Stimulated activated CD4-positive, alpha-beta T cell treated with anti-CD3 and anti-CD28 coated beads, Interleukin-15, amount 100 ng/mL, for 24 hours (primary cell): ENCODE measurements at regions not wholly inside any gene's neighbourhood (a gene's known extent, or its start where the extent isn't known, plus 50 kb on each side); places are given as distances from the start of the nearest gene placed in this dataset.

Experiments used
- DNase-seq: peaks from one replicate; pipeline ENCODE4 v3.0.0-alpha.2; 2020

DNA sequence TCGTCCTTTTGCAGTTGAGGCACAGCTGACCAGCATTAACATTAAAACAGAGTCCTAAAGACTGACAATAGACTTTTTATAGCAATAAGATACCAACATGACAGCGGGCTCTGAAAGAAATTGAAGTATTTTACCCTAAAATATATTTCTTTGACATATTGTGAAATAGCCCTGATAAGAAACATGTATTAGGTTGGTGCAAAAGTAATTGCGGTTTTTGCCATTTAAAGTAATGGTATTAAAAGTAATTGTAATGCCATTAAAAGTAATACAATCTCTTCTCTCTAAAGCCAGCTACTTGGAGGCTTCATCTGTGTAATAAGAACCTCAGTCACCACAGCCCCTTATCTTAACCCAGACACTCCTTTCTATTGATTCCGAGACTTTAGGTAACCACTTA lies 394.6 kb downstream of the PREX1 start:
- DNase-seq = no peak

DNA sequence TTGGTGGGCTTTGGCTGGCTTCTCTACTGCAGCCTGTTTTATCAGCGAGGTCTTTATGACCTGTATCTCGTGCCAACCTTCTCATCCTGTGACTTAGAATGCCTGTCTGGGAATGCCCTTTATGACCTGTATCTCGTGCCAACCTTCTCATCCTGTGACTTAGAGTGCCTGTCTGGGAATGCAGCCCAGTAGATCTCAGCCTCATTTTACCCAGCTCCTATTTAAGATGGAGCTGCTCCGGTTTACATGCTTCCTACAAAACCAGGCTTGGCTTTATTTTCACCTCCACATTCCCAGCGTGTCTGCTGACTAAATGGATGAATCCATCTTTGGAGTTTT lies 395.3 kb downstream of the PREX1 start:
- no peak for DNase-seq

DNA sequence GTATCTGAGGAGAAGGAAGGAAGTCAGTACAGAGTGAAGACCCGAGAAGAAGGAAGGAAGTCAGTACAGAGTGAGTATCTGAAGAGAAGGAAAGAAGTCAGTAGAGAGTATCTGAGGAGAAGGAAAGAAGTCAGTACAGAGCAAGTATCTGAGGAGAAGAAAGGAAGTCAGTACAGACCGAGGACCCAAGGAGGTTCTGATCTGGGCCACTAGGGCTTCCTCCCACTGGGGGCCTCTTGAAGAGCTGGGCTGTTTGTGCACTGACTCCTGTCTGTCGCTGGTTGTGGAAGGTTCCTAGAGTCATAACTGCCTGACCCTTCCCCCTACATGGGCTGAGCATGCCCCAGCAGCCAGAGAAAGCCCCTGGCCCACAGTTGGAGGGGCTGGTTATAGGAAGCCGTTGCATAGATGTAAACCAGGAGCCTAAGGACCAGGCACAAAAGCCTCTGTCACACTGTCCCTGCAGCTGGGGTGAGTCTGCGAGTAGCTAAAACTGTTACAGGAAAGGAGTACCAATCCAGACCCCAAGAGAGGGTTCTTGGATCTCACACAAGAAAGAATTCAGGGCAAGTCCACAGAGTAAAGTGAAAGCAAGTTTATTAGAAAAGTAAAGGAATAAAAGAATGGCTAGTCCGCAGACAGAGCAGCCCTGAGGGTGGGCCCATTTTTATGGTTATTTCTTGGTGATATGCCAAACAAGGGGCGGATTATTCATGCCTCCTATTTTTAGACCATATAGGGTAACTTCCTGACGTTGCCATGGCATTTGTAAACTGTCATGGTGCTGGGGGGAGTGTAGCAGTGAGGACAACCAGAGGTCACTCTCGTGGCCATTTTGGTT lies 395.9 kb downstream of the PREX1 start:
- DNase-seq = no peak

DNA sequence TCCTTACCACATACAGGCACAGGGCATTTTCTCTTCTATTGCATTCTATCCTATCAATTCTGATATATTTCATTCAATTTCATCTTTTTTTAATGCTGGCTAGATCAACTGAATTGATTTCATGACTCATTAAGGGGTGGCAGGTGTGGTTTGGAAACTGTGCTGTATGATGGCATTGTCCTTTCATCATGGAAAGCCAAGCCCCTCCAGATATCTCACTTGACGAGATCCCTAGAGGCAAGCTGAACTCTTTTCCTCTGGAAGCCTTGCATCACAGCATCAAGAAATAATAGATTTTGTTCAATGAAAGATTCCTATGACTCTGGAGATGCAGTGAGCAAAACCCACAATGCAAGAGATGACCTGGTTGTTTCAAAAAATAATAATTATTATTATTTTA lies 401.2 kb downstream of the PREX1 start:
- DNase-seq = no peak

DNA sequence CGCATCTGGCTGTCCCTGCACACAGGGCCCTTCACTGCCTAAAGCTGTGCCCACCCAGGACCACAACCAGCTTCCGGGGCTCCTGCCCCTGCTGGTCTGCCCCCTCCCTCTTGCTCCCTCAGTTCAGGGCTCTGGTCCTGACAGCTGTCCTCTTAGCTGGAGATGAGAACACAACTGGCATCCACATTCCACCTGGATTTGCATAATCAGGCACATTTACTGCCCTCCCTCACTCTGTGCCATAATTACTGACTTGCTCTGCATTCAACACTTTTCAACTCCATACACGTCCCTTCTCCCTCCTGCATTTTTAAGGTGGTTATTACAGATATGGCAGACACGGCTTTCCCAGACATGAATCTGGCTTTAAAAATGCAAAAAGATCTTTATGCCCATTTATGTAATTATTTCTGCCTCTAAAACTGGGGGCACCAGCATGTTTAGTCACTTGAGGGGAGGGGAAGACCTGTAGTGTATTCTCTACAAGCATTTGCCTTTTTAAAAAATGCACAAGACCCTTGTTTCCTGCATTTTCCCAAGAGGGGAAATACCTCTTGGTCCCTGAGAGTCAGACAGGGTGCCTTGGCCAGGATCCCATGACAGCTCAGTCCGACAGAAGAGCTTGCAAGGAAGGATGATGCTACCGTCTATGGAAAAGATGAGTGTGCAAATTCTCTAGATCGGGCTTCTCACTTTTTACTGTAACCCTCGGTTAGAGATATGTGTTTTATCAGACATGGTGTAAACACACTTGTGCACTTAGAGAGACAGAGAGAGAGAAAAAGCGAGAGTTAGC lies 401.8 kb downstream of the PREX1 start:
- DNase-seq = no peak

DNA sequence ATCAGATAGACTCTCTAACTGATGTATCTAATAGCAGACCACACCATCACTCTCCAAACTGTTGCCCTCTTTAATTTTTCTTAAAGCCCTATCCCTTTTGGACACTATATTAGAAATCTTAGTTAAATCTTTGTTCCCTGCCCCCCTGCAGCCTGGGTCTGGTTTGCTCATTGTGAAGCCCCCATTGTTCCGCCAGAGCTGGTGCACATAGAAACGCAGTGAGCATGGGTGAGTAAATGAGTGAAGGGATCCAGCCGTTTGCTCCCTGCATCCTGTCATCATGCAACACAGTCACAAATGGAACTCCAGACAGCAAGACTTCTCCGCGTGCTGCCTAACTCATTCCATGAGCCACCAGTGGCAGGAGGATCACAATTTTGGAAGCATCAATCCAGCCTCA lies 402.5 kb downstream of the PREX1 start:
- DNase-seq = no peak

DNA sequence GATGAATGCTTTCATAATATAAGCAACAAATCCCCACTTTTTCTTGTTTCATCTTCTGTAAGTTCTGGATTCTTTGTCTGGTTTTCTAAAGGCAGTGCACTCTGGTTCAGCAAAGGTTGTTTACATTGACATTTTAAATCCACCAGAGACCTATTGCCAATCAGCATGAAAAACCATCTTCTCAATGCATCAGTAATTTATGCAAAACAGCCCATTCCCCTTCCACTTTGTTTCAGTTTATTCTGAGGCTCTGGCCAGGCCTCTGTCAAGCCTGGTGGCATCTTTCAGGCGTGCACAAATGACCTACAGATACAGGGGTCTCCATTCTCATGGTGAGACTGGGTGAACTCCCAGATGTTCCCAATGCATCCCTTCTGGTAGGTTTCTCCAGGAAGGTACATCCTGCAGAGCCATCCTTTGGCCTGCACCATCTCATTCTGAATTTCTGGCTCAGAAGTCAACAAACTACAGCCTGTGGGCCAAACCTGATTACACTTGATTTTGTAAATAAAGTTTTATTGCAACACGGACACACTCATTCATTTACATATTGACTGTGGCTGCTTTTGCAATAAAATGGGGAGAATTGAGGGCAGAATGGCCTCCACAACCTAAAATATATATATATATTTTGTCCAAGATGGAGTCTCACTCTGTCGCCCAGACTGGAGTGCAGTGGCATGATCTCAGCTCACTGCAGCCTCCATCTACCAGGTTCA lies 405.4 kb downstream of the PREX1 start:
- no peak for DNase-seq

DNA sequence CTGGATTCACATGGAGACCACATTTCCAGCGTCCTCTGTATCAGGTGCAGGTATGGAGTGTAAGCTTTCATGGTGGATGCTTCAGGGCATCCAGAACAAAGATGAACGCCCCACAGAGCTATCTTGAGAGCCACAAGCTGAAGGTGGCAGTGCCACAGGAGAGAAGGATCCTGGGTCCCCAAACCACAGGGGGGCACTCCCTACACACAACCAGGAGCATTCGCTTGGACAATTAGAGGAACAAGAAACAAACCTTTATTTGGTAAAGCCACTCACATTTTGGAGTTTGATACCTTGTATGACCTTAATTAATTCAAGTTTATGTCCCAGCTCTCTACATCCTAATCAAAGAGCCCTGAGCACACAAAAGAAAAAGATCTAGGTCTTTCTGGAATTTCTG lies 406.3 kb downstream of the PREX1 start:
- DNase-seq = no peak

DNA sequence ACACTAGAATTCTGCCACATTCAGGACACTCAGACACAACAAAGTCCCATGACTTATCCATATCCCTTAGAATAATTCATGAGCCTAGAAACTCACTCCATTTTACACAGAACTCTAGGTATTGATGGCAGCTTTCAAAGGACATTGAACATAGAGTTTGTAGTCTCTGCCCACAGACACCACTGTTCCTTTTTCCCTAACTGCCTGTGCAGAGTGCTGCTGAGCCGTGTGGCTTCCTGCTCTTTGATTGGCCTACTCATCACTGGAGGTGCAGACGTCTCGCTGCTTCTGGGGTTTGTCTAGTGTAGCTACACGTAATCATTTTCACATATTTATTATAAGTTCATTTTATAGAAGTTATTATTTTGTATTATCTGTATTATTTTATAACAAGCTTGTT lies 407.6 kb downstream of the PREX1 start:
- no peak for DNase-seq

DNA sequence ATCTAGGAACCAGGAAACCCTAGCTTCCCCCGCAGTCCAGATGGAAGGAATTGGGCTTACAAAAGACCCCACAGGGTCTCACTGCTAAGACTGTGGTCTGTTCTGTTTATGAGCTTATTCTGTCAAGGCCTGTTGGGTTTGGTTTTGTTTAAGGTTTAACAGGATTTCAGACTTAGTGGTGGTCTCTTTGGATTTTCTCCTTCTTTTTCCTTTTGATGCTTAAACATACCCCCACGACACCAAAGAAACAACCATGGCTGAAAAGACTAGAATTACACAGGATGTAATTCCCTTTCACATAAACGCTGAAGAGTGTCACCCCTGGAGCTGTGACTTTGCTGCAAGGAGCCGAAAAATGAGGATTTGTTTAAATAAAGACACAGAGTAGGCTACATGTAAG lies 408.6 kb downstream of the PREX1 start:
- DNase-seq = no peak

DNA sequence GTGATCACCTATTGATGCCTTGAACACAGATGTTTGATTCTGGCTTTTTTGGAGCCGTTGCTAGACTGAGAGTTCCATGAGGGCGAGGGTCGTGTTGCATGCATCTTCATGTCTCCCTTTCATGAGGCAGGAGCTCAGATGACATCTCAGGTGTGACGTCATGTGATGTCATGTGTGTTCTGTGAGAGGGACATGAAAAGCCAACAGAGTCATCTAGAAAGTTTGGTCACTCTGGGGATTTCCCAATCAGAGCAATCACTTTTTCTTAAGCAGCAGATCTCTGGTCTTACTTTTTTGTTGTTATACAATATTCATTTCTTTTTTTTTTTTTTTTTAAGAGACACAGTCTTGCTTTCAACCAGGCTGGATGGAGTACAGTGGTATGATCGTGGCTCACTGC lies 411.8 kb downstream of the PREX1 start:
- DNase-seq = no peak

DNA sequence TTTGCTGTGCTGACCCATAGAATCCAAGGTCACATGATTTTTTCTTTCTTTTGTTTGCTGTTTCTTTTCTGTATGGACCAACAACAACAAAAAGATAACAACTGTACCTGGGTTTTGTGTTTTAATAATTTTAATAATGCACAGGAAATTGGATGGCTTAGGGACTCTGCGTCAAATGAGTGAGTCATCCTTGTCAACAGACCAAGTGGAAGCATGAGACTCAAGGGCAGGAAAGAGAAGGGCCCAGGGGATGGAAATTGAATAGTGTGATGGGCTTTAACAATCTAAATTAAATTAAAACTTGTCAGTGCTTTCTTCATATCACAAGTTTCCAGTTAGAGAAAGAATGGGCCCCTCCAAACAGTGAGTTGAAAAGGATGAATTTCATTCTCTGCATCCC lies 413.0 kb downstream of the PREX1 start:
- no peak for DNase-seq

DNA sequence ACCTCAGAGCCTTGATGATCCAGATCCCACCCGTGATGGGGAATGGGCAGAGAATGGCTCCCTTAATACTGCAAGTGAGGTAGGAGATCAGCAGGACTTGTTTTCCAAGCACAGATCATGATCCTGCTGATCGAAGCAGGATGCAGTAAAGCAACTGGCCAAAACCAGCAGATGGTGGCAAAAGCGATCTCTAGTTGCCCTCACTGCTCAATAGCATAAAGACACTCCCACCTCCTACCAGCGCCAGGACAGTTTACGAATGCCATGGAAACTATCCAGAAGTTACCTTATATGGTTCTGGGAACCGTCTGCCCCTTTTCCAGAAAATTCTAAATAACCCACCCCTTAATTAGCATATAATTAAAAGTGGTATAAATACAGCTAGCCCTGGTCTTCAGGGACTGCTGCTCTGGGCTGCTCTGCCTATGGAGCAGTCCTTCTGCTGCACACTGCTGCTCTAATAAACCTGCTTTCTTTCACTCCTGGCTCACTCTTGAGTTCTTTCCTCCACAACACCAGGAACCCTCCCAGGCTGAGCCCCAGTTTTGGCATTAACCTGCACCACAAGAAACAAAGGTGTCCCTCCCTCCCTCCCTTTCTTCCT lies 415.8 kb downstream of the PREX1 start:
- no peak for DNase-seq

DNA sequence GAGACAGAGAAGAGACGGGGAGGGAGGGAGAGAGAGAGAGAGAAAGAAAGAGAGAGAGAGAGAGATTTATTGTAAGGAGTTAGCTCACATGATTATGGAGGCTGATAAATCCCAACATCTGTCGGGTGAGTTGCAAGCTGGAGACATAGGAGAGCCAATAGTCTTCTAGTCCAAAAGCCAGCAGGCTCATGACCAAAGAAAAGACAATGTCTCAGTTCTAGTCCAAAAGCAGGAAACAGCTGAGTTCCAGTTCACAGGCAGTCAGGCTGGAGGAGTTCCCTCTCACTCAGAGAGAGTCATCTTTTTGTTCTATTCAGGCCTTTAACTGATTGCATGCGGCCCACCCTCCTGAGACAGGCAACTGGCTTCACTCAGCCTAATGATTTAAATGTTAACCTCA lies 416.6 kb downstream of the PREX1 start:
- DNase-seq = no peak

DNA sequence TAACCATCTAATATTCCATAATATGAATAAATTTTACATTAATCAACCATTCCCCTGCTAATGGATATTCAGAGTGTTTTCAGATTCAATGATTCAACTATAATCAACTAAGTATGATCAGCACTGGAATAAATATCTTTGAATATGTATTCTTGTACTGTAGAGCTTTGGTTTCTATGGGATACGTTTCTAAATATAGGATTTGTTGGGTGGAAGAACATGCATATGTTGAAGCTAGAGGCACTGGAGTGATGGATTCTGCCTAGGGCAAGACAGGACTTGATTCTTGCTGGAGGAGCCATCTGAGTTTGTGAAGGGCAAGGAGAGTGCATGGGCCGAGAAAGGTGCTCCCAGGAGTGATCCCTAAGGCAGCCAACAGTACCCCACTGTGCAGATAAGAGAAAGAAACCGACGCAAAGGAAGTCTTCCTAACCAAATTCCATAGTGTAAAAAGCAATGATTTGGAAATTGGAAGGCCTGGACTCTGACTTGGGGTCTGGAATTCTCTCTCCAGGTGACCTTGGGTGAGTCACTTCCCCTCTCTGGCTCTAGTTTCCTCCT lies 418.7 kb downstream of the PREX1 start:
- DNase-seq = no peak

DNA sequence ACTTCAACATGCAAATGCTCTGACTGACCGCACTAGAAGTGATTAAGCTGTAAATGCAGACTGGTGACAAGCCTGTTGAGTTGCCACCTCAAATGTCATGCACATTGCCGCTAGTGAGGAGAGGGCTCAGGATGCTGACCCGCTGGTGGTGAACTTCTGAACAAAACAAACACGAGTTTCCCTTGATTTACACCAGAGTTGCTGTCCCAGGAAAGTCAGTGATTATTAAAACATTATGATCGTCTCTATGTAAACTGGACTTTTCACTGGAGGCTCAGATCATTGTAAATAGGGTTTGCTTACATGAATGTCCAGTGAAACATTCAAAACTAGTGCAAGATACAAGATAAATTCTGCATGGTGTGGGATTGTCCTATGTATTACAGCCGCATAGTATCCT lies 420.1 kb downstream of the PREX1 start:
- DNase-seq = no peak

DNA sequence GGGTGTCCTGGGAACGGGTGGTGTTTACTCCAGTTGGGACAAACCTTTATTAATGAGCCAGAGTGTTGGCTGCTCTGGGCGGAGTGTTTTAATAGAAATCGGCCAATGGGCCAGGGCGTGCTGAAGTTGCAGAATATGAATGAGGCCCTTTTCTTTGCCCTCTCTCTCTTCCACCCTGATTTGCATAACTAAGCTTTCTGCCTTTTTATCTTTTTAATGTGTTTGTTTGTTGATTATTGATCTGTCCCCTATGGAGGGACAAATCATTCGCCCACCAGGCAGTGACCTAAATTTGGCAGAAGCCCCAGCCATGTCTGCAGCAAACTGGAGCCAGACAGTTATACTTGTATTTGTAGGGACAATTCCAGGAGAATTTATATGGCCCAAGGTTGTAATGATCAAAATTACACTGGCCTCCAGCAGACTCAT lies 420.9 kb downstream of the PREX1 start:
- no peak for DNase-seq

DNA sequence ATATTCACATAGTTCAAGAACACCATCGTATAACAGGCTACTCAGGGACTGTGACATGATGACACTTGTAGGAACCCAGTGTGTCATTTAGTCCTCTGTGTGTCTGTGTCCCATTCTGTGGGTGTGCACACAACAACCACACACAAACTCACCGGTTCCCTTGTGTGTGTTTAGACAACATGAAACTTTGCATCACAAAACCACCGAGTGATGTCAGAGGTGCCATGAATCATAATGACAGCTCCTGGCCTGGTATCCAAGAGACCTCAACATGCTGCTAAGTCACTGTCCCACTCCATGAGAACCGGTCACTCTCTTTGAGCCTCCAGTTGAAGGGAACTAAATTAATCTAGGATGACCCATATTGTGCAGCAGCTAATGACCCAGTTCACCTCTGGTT lies 421.3 kb downstream of the PREX1 start:
- DNase-seq = peak; percentile 29

DNA sequence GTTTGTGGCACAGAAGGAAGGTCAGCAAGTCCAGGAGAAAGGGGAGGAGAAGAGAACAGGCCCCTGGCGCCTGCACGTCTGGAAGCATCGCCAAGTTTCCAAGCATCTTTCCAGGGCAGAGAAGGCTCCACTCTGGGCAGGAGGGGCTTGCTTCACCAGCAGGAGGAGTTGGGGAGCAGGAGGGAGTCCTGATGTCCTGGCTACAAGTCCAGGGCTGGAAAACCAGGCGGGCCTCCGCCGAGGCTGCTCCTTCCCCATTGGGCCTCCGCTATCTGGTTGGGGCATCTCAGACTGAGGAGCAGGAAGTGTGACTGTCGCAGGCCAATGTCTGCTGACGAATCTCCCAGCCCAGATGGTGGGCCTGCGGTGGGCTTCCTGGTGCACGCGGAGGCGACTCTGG lies 421.9 kb downstream of the PREX1 start:
- peak; percentile 7 for DNase-seq

DNA sequence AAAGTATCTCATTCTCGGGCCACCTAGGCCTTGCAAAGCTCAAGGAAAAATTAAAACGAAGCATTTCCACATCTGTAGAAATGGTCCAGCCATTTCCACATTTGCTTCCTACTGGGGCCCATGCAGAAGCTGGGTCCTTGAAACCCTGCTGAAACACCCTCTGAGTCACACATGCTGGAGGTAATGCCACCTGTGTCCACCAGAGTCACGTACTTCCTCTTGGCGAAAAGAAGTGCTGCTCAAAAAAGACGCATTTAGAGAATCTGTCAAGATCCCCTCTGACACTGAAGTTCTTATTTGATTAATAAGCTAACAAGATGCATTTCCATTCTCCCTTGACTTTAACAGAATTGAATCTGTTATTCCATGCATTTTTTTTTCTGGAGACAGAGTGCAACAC lies 423.2 kb downstream of the PREX1 start:
- no peak for DNase-seq

DNA sequence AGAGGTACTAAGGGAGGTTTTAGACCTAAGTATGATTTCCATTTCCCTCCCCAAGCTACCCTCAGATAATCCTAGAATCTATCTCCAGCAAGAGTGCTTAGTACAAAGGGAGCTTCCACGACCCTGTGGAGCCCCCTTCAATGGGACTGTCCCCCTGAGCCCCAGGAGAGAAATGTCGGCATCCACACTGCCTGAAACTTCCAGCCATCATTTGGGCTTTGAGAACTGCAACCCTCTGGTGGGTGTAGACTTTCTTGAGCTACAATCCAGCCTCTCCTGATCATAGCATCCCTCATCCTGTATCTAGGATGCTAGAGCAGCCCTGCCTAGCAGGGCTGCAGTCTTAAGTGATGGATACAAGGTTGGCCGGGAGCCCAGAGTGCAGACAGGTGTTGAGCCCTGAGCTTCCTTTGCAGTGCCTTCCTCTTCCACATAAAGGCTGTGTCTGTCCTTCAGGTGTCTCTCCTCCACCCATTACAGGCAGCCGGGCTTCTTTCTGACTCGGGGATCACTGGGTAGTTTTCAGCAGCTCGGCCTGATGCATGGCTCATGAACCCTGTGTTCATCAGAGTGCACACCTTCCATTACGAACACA lies 424.5 kb downstream of the PREX1 start:
- DNase-seq = no peak

DNA sequence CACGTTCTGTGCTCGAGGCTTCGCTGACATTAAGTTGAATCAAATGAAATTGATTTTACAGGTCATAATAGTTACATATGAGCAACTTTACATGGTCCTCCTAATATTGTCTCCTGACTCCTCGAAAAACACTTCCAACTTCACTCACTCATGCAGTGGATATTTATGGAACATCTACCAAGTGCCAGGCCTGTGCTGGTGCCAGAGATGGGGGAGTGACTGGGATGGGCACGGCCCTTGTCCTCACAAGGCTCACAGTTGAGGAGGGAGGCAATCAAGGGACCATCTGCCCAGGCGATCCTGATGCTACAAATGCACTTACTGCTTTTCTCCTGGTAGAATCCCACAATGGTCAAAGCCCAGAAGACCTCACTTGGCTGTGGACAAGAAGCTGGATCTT lies 426.4 kb downstream of the PREX1 start:
- no peak for DNase-seq

DNA sequence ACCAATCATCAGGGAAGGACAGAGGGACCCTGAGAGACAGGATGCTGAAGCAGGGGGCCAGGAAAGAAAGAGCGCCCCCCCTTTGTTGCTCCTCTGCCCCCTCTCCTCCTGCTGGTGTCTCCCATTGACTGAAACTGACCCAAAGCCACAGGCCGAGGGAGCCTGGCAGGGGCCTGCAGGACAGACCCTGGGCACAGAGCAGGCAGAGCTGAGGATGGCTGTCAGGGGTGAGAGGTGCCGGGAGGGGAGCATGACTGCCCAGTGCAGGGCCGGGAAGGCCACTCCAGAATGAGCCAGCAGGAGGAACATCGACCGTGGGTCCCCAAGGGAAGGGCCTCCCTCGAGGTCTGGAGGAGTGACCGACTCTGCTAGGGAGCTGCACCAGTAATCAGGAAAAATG lies 427.8 kb downstream of the PREX1 start:
- DNase-seq = no peak
